Neuronal stem cell (in vitro differentiated cells): ENCODE measurements at regions not wholly inside any gene's neighbourhood (a gene's known extent, or its start where the extent isn't known, plus 50 kb on each side); places are given as distances from the start of the nearest gene placed in this dataset.

Experiments used
- DNase-seq: peaks from one replicate; pipeline ENCODE4 v3.0.0-alpha.2; 2013; ENCODE audit warnings: low spot score
- H2AFZ ChIP-seq: one replicate; pipeline ENCODE4 v1.6.1; 2013; ENCODE audit warnings: mild to moderate bottlenecking, low read length, inconsistent platforms
- H2AK5ac ChIP-seq: 2 replicates; pipeline ENCODE4 v1.6.1; 2013; ENCODE audit warnings: low read depth, mild to moderate bottlenecking, inconsistent platforms, low read length, moderate library complexity, mixed read lengths
- H2BK120ac ChIP-seq: 2 replicates; pipeline ENCODE4 v1.6.1; 2013; ENCODE audit warnings: low read depth, mild to moderate bottlenecking, inconsistent platforms, low read length, moderate library complexity, mixed read lengths
- H2BK12ac ChIP-seq: one replicate; pipeline ENCODE4 v1.6.1; 2013; ENCODE audit warnings: low read length, inconsistent platforms
- H2BK15ac ChIP-seq: 2 replicates; pipeline ENCODE4 v1.6.1; 2013; ENCODE audit warnings: mild to moderate bottlenecking, low read length, inconsistent platforms, mixed read lengths
- H2BK5ac ChIP-seq: one replicate; pipeline ENCODE4 v1.6.1; 2013; ENCODE audit warnings: inconsistent platforms, mild to moderate bottlenecking, low read length, moderate library complexity
- H3K14ac ChIP-seq: one replicate; pipeline ENCODE4 v1.6.1; 2013; ENCODE audit warnings: low read length, inconsistent platforms
- H3K18ac ChIP-seq: 2 replicates; pipeline ENCODE4 v1.6.1; 2013; ENCODE audit warnings: low read length, inconsistent platforms
- H3K23ac ChIP-seq: 2 replicates; pipeline ENCODE4 v1.6.1; 2013; ENCODE audit warnings: low read depth, mild to moderate bottlenecking, mixed read lengths, low read length, inconsistent platforms; ENCODE audit not compliant: poor library complexity
- H3K27ac ChIP-seq: replicated peaks from 3 replicates; pipeline ENCODE4 v1.5.1; 2013; ENCODE audit warnings: low read length, inconsistent platforms
- H3K27me3 ChIP-seq, 3 experiments: 2 replicates each; pipeline ENCODE4 v1.6.1; 2013; ENCODE audit warnings: low read length in 3 of 3, mild to moderate bottlenecking in 2 of 3, inconsistent platforms in 1 of 3, low read depth in 1 of 3, mixed read lengths in 1 of 3, moderate library complexity in 1 of 3; ENCODE audit not compliant: control insufficient read depth in 3 of 3, insufficient read depth in 3 of 3
- H3K36me3 ChIP-seq, 2 donors: replicated peaks in 1 of 2; 2 replicates each; pipeline ENCODE4 v1.6.1; 2013; ENCODE audit warnings: low read length in 2 of 2; ENCODE audit not compliant: control insufficient read depth in 2 of 2, insufficient read depth in 2 of 2
- H3K4ac ChIP-seq: 2 replicates; pipeline ENCODE4 v1.6.1; 2013; ENCODE audit warnings: inconsistent platforms, mild to moderate bottlenecking, low read length, moderate library complexity
- H3K4me1 ChIP-seq, 2 donors: 1 replicate in 1 of 2; 2 replicates in 1 of 2; pipeline ENCODE4 v1.6.1; 2013; ENCODE audit warnings: low read length in 2 of 2, low read depth in 1 of 2; ENCODE audit not compliant: control insufficient read depth in 2 of 2, insufficient read depth in 1 of 2
- H3K4me2 ChIP-seq: one replicate; pipeline ENCODE4 v1.6.1; 2013; ENCODE audit warnings: mild to moderate bottlenecking, low read length, inconsistent platforms; ENCODE audit not compliant: insufficient read depth, poor library complexity, severe bottlenecking
- H3K4me3 ChIP-seq, 2 donors: 2 replicates each; pipeline ENCODE4 v1.5.1; 2013; ENCODE audit warnings: low read length in 2 of 2, mild to moderate bottlenecking in 2 of 2, inconsistent platforms in 1 of 2, moderate library complexity in 1 of 2
- H3K79me1 ChIP-seq: one replicate; pipeline ENCODE4 v1.6.1; 2013; ENCODE audit warnings: low read depth, mild to moderate bottlenecking, inconsistent platforms, low read length, moderate library complexity
- H3K9ac ChIP-seq: one replicate; pipeline ENCODE4 v1.6.1; 2013; ENCODE audit warnings: mild to moderate bottlenecking, low read depth, low read length, inconsistent platforms; ENCODE audit not compliant: poor library complexity
- H3K9me3 ChIP-seq, 2 donors: replicated peaks in 1 of 2; 2 replicates each; pipeline versions ENCODE3 to v1.6.1; 2013; ENCODE audit warnings: low read length in 2 of 2, mild to moderate bottlenecking in 2 of 2, inconsistent platforms in 1 of 2, low read depth in 1 of 2, mixed read lengths in 1 of 2, moderate library complexity in 1 of 2; ENCODE audit not compliant: control insufficient read depth in 2 of 2, insufficient read depth in 1 of 2
- H4K8ac ChIP-seq: one replicate; pipeline ENCODE4 v1.6.1; 2013; ENCODE audit warnings: low read depth, mild to moderate bottlenecking, inconsistent platforms, low read length, moderate library complexity
- H4K91ac ChIP-seq: one replicate; pipeline ENCODE4 v1.6.1; 2013; ENCODE audit warnings: low read length, low read depth, mild to moderate bottlenecking, inconsistent platforms; ENCODE audit not compliant: poor library complexity
- WGBS, 2 donors: extraction: QIAGEN DNeasy Blood & Tissue Kit; methylation state at CpG; one replicate each; pipeline ENCODE4 v1.1.7; 2013; ENCODE audit warnings: missing lambda C conversion rate in 2 of 2, mixed read lengths in 1 of 2; ENCODE audit not compliant: insufficient read length in 2 of 2, insufficient replicate concordance in 1 of 2; ENCODE audit errors: extremely low coverage in 2 of 2; 5-methylcytosine and 5-hydroxymethylcytosine counted together

DNA sequence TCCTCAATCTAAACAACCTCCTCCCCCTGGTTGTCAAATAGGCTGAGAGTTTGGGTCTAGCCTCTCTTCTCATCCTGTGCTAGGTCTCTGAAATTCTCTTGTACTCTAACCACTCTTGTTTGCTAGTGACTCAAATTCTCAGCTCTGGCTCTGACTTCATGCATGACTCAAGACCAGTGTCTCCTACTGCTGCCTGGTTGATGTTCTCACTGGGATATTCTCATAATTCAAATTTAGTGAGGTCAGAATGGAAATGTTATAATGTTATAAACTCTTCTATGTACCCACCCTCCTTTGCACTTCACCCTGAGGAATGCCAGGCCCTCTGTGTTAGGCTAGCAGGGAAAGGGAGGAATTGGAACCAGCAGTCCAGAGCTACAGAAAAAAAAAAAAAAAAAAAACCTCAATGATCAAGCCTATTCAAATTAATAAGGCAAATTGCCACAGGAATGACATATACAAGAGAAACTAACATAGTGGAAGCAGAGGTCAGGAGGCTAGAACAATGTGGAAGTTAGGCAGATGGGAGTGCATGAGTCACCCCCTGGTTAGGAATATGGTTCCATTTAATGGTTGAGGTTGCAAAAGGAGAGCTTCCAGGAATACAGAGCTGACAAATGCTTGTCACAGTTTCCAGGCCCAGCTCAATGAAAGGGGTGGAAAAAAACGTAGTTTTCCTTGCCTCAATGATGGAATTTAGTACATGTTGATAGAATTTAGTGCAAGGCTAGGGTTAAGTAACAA lies 459.5 kb downstream of the RMST start:
- no peak overlapping the region for H3K9ac ChIP-seq
- peaks cover 2 to 3% of the 10 kb centered on the region in 2 donors for H3K4me1 ChIP-seq
- no peak for DNase-seq
- no peak overlapping the region for H4K8ac ChIP-seq
- no peak overlapping the region for H3K23ac ChIP-seq
- H3K36me3 ChIP-seq, result no peaks in the 10 kb centered on the region
- H2BK120ac ChIP-seq, result no peak overlapping the region
- H2AFZ ChIP-seq, result no peak overlapping the region
- no peaks in the 10 kb centered on the region for H3K27me3 ChIP-seq
- no peaks in the 10 kb centered on the region for H3K79me1 ChIP-seq
- H3K4ac ChIP-seq, result no peak overlapping the region
- no peak overlapping the region for H2BK12ac ChIP-seq
- H2BK5ac ChIP-seq, result no peak overlapping the region
- H3K27ac ChIP-seq, result no peak overlapping the region
- H2BK15ac ChIP-seq, result no peak overlapping the region
- no peak overlapping the region for H3K14ac ChIP-seq
- no peak overlapping the region for H3K18ac ChIP-seq
- no peak overlapping the region for H3K4me3 ChIP-seq
- no CpG with 5 or more reads among the region's 1 CpG for WGBS, 2 donors
- H3K9me3 ChIP-seq, result no peaks in the 10 kb centered on the region
- no peak overlapping the region for H4K91ac ChIP-seq
- no peak overlapping the region for H3K4me2 ChIP-seq
- H2AK5ac ChIP-seq, result no peak overlapping the region

GRCh38 chr12:97923546-97923945 lies 460.9 kb downstream of the RMST start:
- no peak for DNase-seq
- Histone ChIP-seq H3K27ac (no peak overlapping the region), H3K9ac (no peak overlapping the region), H2BK5ac (no peak overlapping the region), H2BK15ac (no peak overlapping the region), H2BK120ac (no peak overlapping the region), H2AK5ac (no peak overlapping the region), H2BK12ac (no peak overlapping the region), H2AFZ (no peak overlapping the region), H3K4me1 (peaks cover 2 to 3% of the 10 kb centered on the region in 2 donors), H4K91ac (no peak overlapping the region), H3K18ac (no peak overlapping the region), H3K4me3 (no peak overlapping the region), H3K36me3 (no peaks in the 10 kb centered on the region), H3K23ac (no peak overlapping the region), H3K14ac (no peak overlapping the region), H3K4ac (no peak overlapping the region), H4K8ac (no peak overlapping the region), H3K4me2 (no peak overlapping the region), H3K79me1 (no peaks in the 10 kb centered on the region), H3K27me3 (no peaks in the 10 kb centered on the region), H3K9me3 (no peaks in the 10 kb centered on the region)
- WGBS, 2 donors, result no CpG with 5 or more reads among the region's 2 CpGs

DNA sequence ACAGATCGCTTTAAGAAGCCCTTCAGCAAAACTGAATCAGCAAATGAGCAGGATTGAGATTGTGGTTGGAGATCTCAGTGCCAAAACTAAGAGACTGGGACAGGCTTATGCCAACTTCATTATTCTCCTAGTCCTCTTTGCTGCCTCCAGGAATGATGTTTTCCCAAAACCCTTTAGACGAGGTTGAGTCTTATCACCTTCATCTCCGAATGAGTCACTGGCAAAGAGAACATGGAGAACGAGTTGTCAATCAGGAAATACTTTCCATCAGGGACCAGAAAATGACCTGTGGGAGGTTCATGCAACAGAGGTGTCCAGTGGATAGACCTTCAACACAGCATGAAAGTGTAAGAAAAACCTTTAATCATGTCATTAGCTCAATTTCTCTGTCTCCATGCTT lies 461.5 kb downstream of the RMST start:
- no peak overlapping the region for H4K91ac ChIP-seq
- no peaks in the 10 kb centered on the region for H3K9me3 ChIP-seq
- no peak overlapping the region for H3K4me3 ChIP-seq
- no peak overlapping the region for H2BK120ac ChIP-seq
- H3K79me1 ChIP-seq, result no peaks in the 10 kb centered on the region
- no peak overlapping the region for H2BK15ac ChIP-seq
- H3K23ac ChIP-seq, result no peak overlapping the region
- H2AFZ ChIP-seq, result no peak overlapping the region
- no peaks in the 10 kb centered on the region for H3K36me3 ChIP-seq
- H4K8ac ChIP-seq, result no peak overlapping the region
- no CpG with 5 or more reads among the region's 4 CpGs for WGBS, 2 donors
- H2BK12ac ChIP-seq, result no peak overlapping the region
- no peak overlapping the region for H3K4me2 ChIP-seq
- no peak overlapping the region for H3K27ac ChIP-seq
- H2AK5ac ChIP-seq, result no peak overlapping the region
- DNase-seq, result no peak
- H3K4ac ChIP-seq, result no peak overlapping the region
- H3K9ac ChIP-seq, result no peak overlapping the region
- H2BK5ac ChIP-seq, result no peak overlapping the region
- H3K14ac ChIP-seq, result no peak overlapping the region
- H3K27me3 ChIP-seq, result no peaks in the 10 kb centered on the region
- peaks cover 2 to 3% of the 10 kb centered on the region in 2 donors for H3K4me1 ChIP-seq
- no peak overlapping the region for H3K18ac ChIP-seq

- no peak overlapping the region for H2BK5ac ChIP-seq
- H2AK5ac ChIP-seq, result no peak overlapping the region
- no peak overlapping the region for H2AFZ ChIP-seq
- H4K91ac ChIP-seq, result no peak overlapping the region
- no peak overlapping the region for H2BK12ac ChIP-seq
- H3K4me1 ChIP-seq, result no peaks in the 10 kb centered on the region
- H3K18ac ChIP-seq, result no peak overlapping the region
- no peak overlapping the region for H2BK15ac ChIP-seq
- no CpG with 5 or more reads among the region's 6 CpGs for WGBS, 2 donors
- H3K9ac ChIP-seq, result no peak overlapping the region
- no peak overlapping the region for H3K4me2 ChIP-seq
- no peak overlapping the region for H3K4me3 ChIP-seq
- DNase-seq, result no peak
- H2BK120ac ChIP-seq, result no peak overlapping the region
- no peak overlapping the region for H3K14ac ChIP-seq
- no peak overlapping the region for H3K4ac ChIP-seq
- H4K8ac ChIP-seq, result no peak overlapping the region
- no peaks in the 10 kb centered on the region for H3K9me3 ChIP-seq
- no peaks in the 10 kb centered on the region for H3K36me3 ChIP-seq
- no peaks in the 10 kb centered on the region for H3K79me1 ChIP-seq
- H3K27ac ChIP-seq, result no peak overlapping the region
- H3K27me3 ChIP-seq, result no peaks in the 10 kb centered on the region
- no peak overlapping the region for H3K23ac ChIP-seq
Measured at GRCh38 chr12:97927977-97928376, 465.4 kb downstream of the RMST start.
